Endothelial cell of umbilical vein (primary cell): ENCODE measurements at regions not wholly inside any gene's neighbourhood (a gene's known extent, or its start where the extent isn't known, plus 50 kb on each side); places are given as distances from the start of the nearest gene placed in this dataset.

Experiments used
- BruUV-seq: library from RNA; stranded (reverse); fragments of 400-500 nt; replicated peaks from 2 replicates; lab custom pipeline; 2021; lab: Mats Ljungman, UMichigan
- CTCF ChIA-PET: fragments of 300-600, 350-600 bp; sonication (Branson Sonifier 250); formaldehyde crosslinking; loops from one replicate; lab custom pipeline; 2021; ENCODE audit warnings: antibody characterized with exemption, inconsistent platforms; lab: Charles Lee
- POLR2A ChIA-PET: fragments of 300-600, 350-600 bp; sonication (Branson Sonifier 250); formaldehyde crosslinking; loops from one replicate; lab custom pipeline; 2021; ENCODE audit warnings: antibody characterized with exemption, inconsistent platforms; lab: Charles Lee
- DNase-seq: peaks from one replicate; pipeline ENCODE4 v3.0.0-alpha.2; 2011; ENCODE audit warnings: low read depth, low spot score
- FAIRE-seq: peaks from 2 replicates; lab custom pipeline; 2011; peaks lifted over from hg19 to GRCh38; lab: Jason Lieb, UNC
- H2AFZ ChIP-seq: 2 replicates; pipeline ENCODE4 v1.6.0; 2012; ENCODE audit warnings: low read depth, low read length, control low read depth, inconsistent platforms
- H3K27ac ChIP-seq: 2 replicates; pipeline ENCODE4 v1.5.1; 2011; ENCODE audit warnings: low read depth, mild to moderate bottlenecking, control low read depth, low read length, moderate library complexity; ENCODE audit not compliant: insufficient read depth
- H3K27me3 ChIP-seq, 2 experiments: 2 replicates each; pipeline versions ENCODE4 v1.6.0 to v1.6.1; 2011; ENCODE audit warnings: low read length in 2 of 2, mixed read lengths in 1 of 2; ENCODE audit not compliant: control insufficient read depth in 2 of 2, insufficient read depth in 2 of 2
- H3K36me3 ChIP-seq, 2 experiments: 2 replicates in 1 of 2; 3 replicates in 1 of 2; pipeline ENCODE4 v1.5.1; 2011; ENCODE audit warnings: low read length in 2 of 2, mild to moderate bottlenecking in 1 of 2, moderate library complexity in 1 of 2; ENCODE audit not compliant: control insufficient read depth in 2 of 2, insufficient read depth in 2 of 2; ENCODE audit errors: extremely low read depth in 1 of 2
- H3K4me1 ChIP-seq: 3 replicates; pipeline ENCODE4 v1.5.1; 2011; ENCODE audit warnings: mild to moderate bottlenecking, low read length; ENCODE audit not compliant: control insufficient read depth, insufficient read depth; ENCODE audit errors: extremely low read depth
- H3K4me2 ChIP-seq: 2 replicates; pipeline ENCODE4 v1.6.1; 2011; ENCODE audit warnings: low read length, control low read depth, mixed read lengths; ENCODE audit not compliant: insufficient read depth
- H3K4me3 ChIP-seq, 3 experiments: fragments of 200-600 bp in 1 of 3; sonication (generic), shearing (Covaris generic) in 1 of 3; replicated peaks in 1 of 3; 2 replicates each; pipeline ENCODE4 v1.5.1; 2011 to 2016; ENCODE audit warnings: control low read depth in 3 of 3, low read length in 3 of 3, mild to moderate bottlenecking in 2 of 3, inconsistent platforms in 1 of 3, low read depth in 1 of 3, moderate library complexity in 1 of 3; ENCODE audit not compliant: insufficient read depth in 1 of 3
- H3K79me2 ChIP-seq: 2 replicates; pipeline ENCODE4 v1.6.0; 2012; ENCODE audit warnings: low read length, inconsistent platforms; ENCODE audit not compliant: control insufficient read depth, insufficient read depth
- H3K9ac ChIP-seq: replicated peaks from 2 replicates; pipeline ENCODE3; 2011; ENCODE audit warnings: low read length, control low read depth; ENCODE audit not compliant: insufficient read depth; ENCODE audit errors: extremely low read depth
- H3K9me1 ChIP-seq: replicated peaks from 3 replicates; pipeline ENCODE4 v1.6.0; 2011; ENCODE audit warnings: mild to moderate bottlenecking, low read length; ENCODE audit not compliant: control insufficient read depth, insufficient read depth; ENCODE audit errors: extremely low read depth
- H3K9me3 ChIP-seq: replicated peaks from 2 replicates; pipeline ENCODE4 v1.5.1; 2012; ENCODE audit warnings: low read length, inconsistent platforms; ENCODE audit not compliant: control insufficient read depth, insufficient read depth
- H4K20me1 ChIP-seq: replicated peaks from 2 replicates; pipeline ENCODE3; 2011; ENCODE audit warnings: mild to moderate bottlenecking, low read length; ENCODE audit not compliant: control insufficient read depth, insufficient read depth; ENCODE audit errors: extremely low read depth
- EZH2 ChIP-seq: IDR thresholded peaks from 2 replicates; pipeline ENCODE4 v1.6.1; 2012; ENCODE audit warnings: borderline replicate concordance, low read depth, mild to moderate bottlenecking, moderate library complexity, low read length, inconsistent platforms; ENCODE audit not compliant: severe bottlenecking
- FOS ChIP-seq: IDR thresholded peaks from 2 replicates; pipeline ENCODE4 v1.6.1; 2011; ENCODE audit warnings: mild to moderate bottlenecking, low read length, moderate library complexity, borderline replicate concordance; ENCODE audit not compliant: insufficient read depth
- GATA2 ChIP-seq: IDR thresholded peaks from 2 replicates; pipeline ENCODE4 v1.7.0; 2011; ENCODE audit warnings: low read depth, mild to moderate bottlenecking, moderate library complexity, mixed read lengths, low read length; ENCODE audit not compliant: insufficient read length, insufficient read depth
- JUN ChIP-seq: IDR thresholded peaks from 2 replicates; pipeline ENCODE4 v1.6.1; 2011; ENCODE audit warnings: borderline replicate concordance, low read depth; ENCODE audit not compliant: insufficient read length, insufficient read depth
- MYC ChIP-seq: IDR thresholded peaks from one replicate; pipeline ENCODE4 v1.6.1; 2011; ENCODE audit warnings: mild to moderate bottlenecking, low read depth, low read length
- POLR2A ChIP-seq: IDR thresholded peaks from 2 replicates; pipeline ENCODE4 v1.6.1; 2012; ENCODE audit warnings: low read depth, mild to moderate bottlenecking, control low read depth, low read length
- POLR2AphosphoS5 ChIP-seq: IDR thresholded peaks from 2 replicates; pipeline ENCODE4 v1.6.1; 2012; ENCODE audit warnings: low read depth, mild to moderate bottlenecking, control low read depth, low read length, moderate library complexity; ENCODE audit not compliant: insufficient read depth
- dilution Hi-C: fragments of 300-500 bp; cut with MboI; formaldehyde crosslinking; loops from one replicate; pipeline ENCODE4 v1.15.0; 2019; ENCODE audit warnings: low sequenced_read_pairs; ENCODE audit not compliant: extremely low pct_ligation_motif_present
- intact Hi-C: fragments of 100-400 bp; cut with micrococcal nuclease; formaldehyde crosslinking; loops from one replicate; pipeline ENCODE4 v1.10.0; 2022
- TF ChIP-seq, protein P1 (sequence below), 2 donors: IDR thresholded peaks; 1 replicate in 1 of 2; 2 replicates in 1 of 2; pipeline ENCODE4 v1.5.1; 2011; ENCODE audit warnings: low read length in 2 of 2, mild to moderate bottlenecking in 2 of 2, moderate library complexity in 2 of 2, control low read depth in 1 of 2, inconsistent platforms in 1 of 2, low read depth in 1 of 2; ENCODE audit not compliant: insufficient read depth in 1 of 2; ENCODE audit errors: extremely low read depth in 1 of 2
- TF ChIP-seq, protein P2 (sequence below): IDR thresholded peaks from 2 replicates; pipeline ENCODE4 v1.6.1; 2011; ENCODE audit not compliant: insufficient read depth, insufficient read length

DNA sequence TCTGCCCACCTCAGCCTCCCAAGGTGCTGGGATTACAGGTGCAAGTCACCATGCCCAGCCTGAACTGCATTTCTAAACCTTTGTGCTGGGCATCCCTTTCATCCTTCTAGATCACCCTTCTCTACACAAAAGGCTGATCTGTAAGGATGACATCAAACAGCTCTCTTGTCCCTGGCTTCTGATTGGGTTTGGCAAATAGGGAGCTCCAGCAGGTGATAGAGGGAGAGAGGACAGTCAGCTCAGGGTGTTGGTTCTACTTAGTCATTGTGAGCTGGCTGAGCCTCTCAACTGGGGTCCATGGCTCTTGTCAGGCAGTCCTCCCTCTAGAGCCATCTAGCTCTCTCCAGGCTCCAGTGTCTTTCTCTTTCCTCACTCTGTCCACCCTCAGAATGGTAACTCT is 237.6 kb upstream of the JARID2 start:
- FAIRE-seq = no peak
- CTCF ChIA-PET = no interaction called here
- intact Hi-C loops = no loop called here

More for the DNA sequence above, 237.6 kb upstream of the JARID2 start:
- Histone ChIP-seq H3K4me2 (no peak overlapping the region), H3K27me3 (no peaks in the 10 kb centered on the region), H3K36me3 (no peaks in the 10 kb centered on the region), H3K79me2 (no peaks in the 10 kb centered on the region), H3K4me1 (no peaks in the 10 kb centered on the region), H3K9me1 (no peaks in the 10 kb centered on the region), H3K27ac (no peak overlapping the region), H2AFZ (no peak overlapping the region), H3K4me3 (no peak overlapping the region), H4K20me1 (no peaks in the 10 kb centered on the region), H3K9ac (no peak overlapping the region), H3K9me3 (no peaks in the 10 kb centered on the region)
- TF ChIP-seq POLR2AphosphoS5 = no peak
- no peak for TF ChIP-seq EZH2
- TF ChIP-seq, protein P1, sequence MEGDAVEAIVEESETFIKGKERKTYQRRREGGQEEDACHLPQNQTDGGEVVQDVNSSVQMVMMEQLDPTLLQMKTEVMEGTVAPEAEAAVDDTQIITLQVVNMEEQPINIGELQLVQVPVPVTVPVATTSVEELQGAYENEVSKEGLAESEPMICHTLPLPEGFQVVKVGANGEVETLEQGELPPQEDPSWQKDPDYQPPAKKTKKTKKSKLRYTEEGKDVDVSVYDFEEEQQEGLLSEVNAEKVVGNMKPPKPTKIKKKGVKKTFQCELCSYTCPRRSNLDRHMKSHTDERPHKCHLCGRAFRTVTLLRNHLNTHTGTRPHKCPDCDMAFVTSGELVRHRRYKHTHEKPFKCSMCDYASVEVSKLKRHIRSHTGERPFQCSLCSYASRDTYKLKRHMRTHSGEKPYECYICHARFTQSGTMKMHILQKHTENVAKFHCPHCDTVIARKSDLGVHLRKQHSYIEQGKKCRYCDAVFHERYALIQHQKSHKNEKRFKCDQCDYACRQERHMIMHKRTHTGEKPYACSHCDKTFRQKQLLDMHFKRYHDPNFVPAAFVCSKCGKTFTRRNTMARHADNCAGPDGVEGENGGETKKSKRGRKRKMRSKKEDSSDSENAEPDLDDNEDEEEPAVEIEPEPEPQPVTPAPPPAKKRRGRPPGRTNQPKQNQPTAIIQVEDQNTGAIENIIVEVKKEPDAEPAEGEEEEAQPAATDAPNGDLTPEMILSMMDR (IDR thresholded peaks at IDR 0.05; ENCODE audit: extremely low read depth in 1 of 2, insufficient read depth in 1 of 2, low read depth in 1 of 2, low read length in 2 of 2) = no peak
- no peak for TF ChIP-seq POLR2A
- no peak for TF ChIP-seq MYC
- TF ChIP-seq FOS = no peak
- TF ChIP-seq, protein P2, sequence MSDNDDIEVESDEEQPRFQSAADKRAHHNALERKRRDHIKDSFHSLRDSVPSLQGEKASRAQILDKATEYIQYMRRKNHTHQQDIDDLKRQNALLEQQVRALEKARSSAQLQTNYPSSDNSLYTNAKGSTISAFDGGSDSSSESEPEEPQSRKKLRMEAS = no peak
- no peak for TF ChIP-seq GATA2
- no peak for TF ChIP-seq JUN
- BruUV-seq = no TSS peak
- no peak for DNase-seq
- dilution Hi-C loops = no loop called here
- POLR2A ChIA-PET = no interaction called here
